RWPE1 (cell line): ENCODE measurements at regions not wholly inside any gene's neighbourhood (a gene's known extent, or its start where the extent isn't known, plus 50 kb on each side); places are given as distances from the start of the nearest gene placed in this dataset.

Experiments used
- CTCF ChIA-PET: fragments of 350-600 bp; sonication (Branson Sonifier 250); formaldehyde crosslinking; extraction: SDS; loops from one replicate; lab custom pipeline; 2021; lab: Yijun Ruan, JAX
- POLR2A ChIA-PET: fragments of 400-600 bp; formaldehyde crosslinking; extraction: SDS; loops from one replicate; lab custom pipeline; 2020; ENCODE audit warnings: antibody characterized with exemption; ENCODE audit not compliant: low non-redundant PET; lab: Yijun Ruan, JAX
- DNase-seq: peaks from one replicate; pipeline ENCODE4 v3.0.0; 2012; ENCODE audit warnings: low spot score
- H3K27ac ChIP-seq: fragments of 450-650 bp; 2 replicates; pipeline ENCODE4 v1.5.1; 2017
- TF ChIP-seq, protein P1 (sequence below): fragments of 450-650 bp; conservative IDR thresholded peaks from 2 replicates; pipeline ENCODE4 v1.5.1; 2017; ENCODE audit warnings: low read depth, mild to moderate bottlenecking

GRCh38 chr2:216320852-216321251 is 51.4 kb downstream of the MARCHF4 start:
- ChIA-PET CTCF (no interaction called here), POLR2A (no interaction called here)
- no peak for DNase-seq
- no peak overlapping the region for H3K27ac ChIP-seq
- TF ChIP-seq, protein P1, sequence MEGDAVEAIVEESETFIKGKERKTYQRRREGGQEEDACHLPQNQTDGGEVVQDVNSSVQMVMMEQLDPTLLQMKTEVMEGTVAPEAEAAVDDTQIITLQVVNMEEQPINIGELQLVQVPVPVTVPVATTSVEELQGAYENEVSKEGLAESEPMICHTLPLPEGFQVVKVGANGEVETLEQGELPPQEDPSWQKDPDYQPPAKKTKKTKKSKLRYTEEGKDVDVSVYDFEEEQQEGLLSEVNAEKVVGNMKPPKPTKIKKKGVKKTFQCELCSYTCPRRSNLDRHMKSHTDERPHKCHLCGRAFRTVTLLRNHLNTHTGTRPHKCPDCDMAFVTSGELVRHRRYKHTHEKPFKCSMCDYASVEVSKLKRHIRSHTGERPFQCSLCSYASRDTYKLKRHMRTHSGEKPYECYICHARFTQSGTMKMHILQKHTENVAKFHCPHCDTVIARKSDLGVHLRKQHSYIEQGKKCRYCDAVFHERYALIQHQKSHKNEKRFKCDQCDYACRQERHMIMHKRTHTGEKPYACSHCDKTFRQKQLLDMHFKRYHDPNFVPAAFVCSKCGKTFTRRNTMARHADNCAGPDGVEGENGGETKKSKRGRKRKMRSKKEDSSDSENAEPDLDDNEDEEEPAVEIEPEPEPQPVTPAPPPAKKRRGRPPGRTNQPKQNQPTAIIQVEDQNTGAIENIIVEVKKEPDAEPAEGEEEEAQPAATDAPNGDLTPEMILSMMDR = no peak

GRCh38 chr2:216319771-216320170 is 52.5 kb downstream of the MARCHF4 start:
- CTCF ChIA-PET = no interaction called here
- no peak for DNase-seq
- no peak overlapping the region for H3K27ac ChIP-seq
- POLR2A ChIA-PET = no interaction called here
- TF ChIP-seq, protein P1 = no peak

- TF ChIP-seq, protein P1 = no peak
- ChIA-PET CTCF (interaction anchor here (0.7 to 0.9 kb wide), 2 partner anchors 9 to 1277 kb away, joined by 3 read pairs; no protein-coding TSS in a partner anchor), POLR2A (no interaction called here)
These were observed 53.8 kb downstream of the MARCHF4 start for GRCh38 chr2:216318521-216318874.

DNA sequence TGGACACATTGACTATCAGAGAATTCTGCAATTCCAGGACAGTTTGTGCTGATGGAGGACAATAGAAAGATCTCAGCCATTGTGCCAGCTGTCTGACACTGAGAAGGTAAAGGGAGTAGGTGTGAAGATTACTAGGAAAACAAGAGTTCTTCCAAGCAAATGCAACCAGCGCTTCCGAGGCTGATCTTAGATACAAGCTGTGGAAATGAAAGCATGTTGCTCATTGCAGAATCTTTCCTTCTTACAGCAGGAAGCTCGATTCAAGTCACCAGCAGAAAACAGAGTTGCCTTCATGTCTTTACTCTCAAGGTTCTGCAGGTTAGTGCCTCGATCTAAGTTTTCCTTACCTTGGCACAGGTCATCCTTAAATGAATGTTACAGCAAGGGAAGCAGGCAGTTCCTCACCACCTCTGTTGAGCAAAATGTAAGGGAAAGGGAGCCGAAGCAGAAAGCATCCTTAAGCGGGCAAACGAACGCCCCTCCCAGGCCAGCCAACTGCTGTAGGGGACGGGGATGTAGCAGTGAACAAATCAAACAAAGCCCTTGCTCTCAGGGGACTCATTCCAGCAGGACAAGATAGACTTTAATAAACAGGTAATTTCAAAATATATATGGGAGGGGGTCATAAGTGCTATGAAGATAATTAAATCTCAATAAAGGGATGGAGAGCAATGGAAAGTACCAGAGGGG is 54.3 kb downstream of the MARCHF4 start:
- CTCF ChIA-PET = interaction anchor here (0.9 kb wide), 1 partner anchor 8 kb away, joined by 3 read pairs; no protein-coding TSS in a partner anchor
- POLR2A ChIA-PET = no interaction called here
- TF ChIP-seq, protein P1 = no peak
- no peak for DNase-seq
- H3K27ac ChIP-seq = no peak overlapping the region

More at GRCh38 chr2:216318521-216318874, 53.8 kb downstream of the MARCHF4 start:
- no peak for DNase-seq
- no peak overlapping the region for H3K27ac ChIP-seq

GRCh38 chr2:216316743-216317142 is 55.5 kb downstream of the MARCHF4 start:
- ChIA-PET POLR2A (no interaction called here), CTCF (no interaction called here)
- TF ChIP-seq, protein P1 = no peak
- H3K27ac ChIP-seq = no peak overlapping the region
- DNase-seq = no peak

GRCh38 chr2:216315802-216316603 is 56.3 kb downstream of the MARCHF4 start:
- H3K27ac ChIP-seq = no peak overlapping the region
- TF ChIP-seq, protein P1 = no peak
- POLR2A ChIA-PET = no interaction called here
- CTCF ChIA-PET = no interaction called here
- peak; percentile 55 for DNase-seq
